ENCODE measurements at regions not wholly inside any gene's neighbourhood (a gene's known extent, or its start where the extent isn't known, plus 50 kb on each side); places are given as distances from the start of the nearest gene placed in this dataset.
A peak's percentile ranks its signal among the peaks of the same experiment; 100 is the strongest.

DNA sequence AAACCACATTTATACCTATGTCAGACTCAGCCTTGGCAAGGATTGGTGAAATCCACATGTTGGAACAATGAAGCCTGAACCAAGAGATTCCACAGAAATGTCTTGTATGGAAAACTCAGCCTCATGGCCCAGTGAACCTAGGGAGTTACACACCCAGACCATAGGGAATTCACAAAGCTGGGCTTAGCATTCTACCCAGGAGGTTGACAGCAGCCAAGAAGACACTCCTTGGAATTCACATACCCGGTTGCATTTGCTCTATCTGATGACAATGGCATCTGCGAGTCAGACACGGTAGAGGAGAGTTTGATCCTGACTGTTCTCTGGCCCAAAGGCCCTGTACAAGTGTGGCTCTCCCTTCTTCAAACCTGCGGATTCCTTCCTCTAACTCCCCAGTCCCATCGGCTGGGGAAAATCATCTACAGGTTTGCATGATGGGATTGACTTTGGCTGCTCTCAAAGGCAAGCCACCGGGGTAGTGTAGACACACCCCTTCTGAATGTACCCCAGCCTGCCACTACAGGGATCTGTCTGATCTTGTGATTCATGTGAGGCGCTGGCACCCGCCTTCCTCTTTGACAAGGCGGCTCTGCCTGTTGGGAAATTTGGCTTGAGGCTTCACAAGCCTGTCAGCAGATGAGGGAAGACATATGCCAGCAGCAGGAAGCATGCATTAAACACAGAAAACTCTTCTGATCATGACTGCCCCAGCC is 297.3 kb upstream of the KAZN start:
- TF ChIP-seq, protein P1, sequence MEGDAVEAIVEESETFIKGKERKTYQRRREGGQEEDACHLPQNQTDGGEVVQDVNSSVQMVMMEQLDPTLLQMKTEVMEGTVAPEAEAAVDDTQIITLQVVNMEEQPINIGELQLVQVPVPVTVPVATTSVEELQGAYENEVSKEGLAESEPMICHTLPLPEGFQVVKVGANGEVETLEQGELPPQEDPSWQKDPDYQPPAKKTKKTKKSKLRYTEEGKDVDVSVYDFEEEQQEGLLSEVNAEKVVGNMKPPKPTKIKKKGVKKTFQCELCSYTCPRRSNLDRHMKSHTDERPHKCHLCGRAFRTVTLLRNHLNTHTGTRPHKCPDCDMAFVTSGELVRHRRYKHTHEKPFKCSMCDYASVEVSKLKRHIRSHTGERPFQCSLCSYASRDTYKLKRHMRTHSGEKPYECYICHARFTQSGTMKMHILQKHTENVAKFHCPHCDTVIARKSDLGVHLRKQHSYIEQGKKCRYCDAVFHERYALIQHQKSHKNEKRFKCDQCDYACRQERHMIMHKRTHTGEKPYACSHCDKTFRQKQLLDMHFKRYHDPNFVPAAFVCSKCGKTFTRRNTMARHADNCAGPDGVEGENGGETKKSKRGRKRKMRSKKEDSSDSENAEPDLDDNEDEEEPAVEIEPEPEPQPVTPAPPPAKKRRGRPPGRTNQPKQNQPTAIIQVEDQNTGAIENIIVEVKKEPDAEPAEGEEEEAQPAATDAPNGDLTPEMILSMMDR (IDR thresholded peaks at IDR 0.05; ENCODE audit: insufficient read depth, low read length, severe bottlenecking): no peak
- Histone ChIP-seq H3K27me3 (ENCODE audit: control insufficient read depth, insufficient read depth, low read length) (no peaks in the 10 kb centered on the region), H3K4me3 (ENCODE audit: low read depth, low read length) (no peak overlapping the region), H3K36me3 (ENCODE audit: control insufficient read depth, insufficient read depth, low read length) (no peaks in the 10 kb centered on the region)
- FAIRE-seq (peak; percentile 13), DNase-seq (ENCODE audit: low read depth) (peak; percentile 65)

DNA sequence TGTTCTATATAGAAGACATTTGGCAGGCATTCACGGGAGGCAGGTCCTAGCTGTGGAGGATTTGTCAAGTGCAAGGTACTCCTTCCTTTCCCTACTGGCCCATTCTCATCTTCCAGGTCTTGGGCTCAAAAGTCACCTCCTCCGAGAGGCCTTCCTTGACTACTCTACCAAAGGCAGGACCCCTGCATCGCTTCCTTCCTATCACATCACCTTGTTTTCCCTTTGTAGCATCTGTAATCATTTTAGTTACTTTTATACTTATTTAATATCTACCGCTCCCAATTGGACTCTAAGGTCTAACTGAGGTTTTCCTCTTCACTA is 296.8 kb upstream of the KAZN start:
- no peaks in the 10 kb centered on the region for H3K36me3 ChIP-seq (ENCODE audit: control insufficient read depth, insufficient read depth, low read length)
- FAIRE-seq: no peak
- DNase-seq (ENCODE audit: low read depth): no peak
- TF ChIP-seq, protein P1 (IDR thresholded peaks at IDR 0.05; ENCODE audit: insufficient read depth, low read length, severe bottlenecking): no peak
- H3K27me3 ChIP-seq (ENCODE audit: control insufficient read depth, insufficient read depth, low read length): no peaks in the 10 kb centered on the region
- no peak overlapping the region for H3K4me3 ChIP-seq (ENCODE audit: low read depth, low read length)

DNA sequence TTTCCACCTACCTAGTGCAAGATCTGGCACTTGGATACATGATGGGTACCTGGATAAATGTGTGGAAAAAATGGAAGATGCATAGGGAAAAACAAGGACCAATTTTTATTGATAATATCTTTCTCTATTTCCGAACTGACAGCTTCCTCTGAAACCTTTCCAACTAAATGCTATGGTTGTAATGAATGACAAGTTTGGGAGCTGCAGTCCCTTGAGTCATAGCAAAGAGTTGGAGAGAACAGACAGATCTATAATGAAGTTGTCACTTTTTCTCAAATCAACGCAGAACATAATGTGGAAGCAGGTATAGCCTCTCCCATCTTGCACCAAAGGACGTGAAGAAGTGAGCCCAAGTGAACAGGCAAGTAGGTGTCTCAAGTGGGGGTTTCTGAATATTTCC is 296.5 kb upstream of the KAZN start:
- FAIRE-seq (no peak), DNase-seq (ENCODE audit: low read depth) (no peak)
- H3K27me3 ChIP-seq (ENCODE audit: control insufficient read depth, insufficient read depth, low read length): no peaks in the 10 kb centered on the region
- TF ChIP-seq, protein P1 (IDR thresholded peaks at IDR 0.05; ENCODE audit: insufficient read depth, low read length, severe bottlenecking): no peak
- H3K4me3 ChIP-seq (ENCODE audit: low read depth, low read length): no peak overlapping the region
- no peaks in the 10 kb centered on the region for H3K36me3 ChIP-seq (ENCODE audit: control insufficient read depth, insufficient read depth, low read length)

DNA sequence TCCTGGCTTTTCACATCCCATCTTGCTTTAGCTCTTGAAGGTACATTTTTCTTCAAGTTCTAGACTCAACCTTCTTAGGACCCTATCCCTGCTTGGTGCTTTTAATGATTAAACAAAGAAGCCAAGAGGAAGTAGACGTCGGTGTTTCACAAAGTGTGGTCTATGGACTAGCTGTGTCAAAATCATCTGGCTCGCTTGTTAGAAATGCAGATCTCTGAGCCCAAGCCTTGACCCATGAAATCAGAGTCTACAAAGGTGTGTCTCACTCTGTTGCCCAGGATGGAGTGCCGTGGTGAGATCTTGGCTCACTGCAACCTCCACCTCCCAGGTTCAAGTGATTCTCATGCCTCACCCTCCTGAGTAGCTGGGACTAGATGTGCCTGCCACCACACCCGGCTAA is 295.5 kb upstream of the KAZN start:
- FAIRE-seq: no peak
- TF ChIP-seq, protein P1 (IDR thresholded peaks at IDR 0.05; ENCODE audit: insufficient read depth, low read length, severe bottlenecking): no peak
- H3K27me3 ChIP-seq (ENCODE audit: control insufficient read depth, insufficient read depth, low read length): no peaks in the 10 kb centered on the region
- H3K4me3 ChIP-seq (ENCODE audit: low read depth, low read length): no peak overlapping the region
- DNase-seq (ENCODE audit: low read depth): no peak
- no peaks in the 10 kb centered on the region for H3K36me3 ChIP-seq (ENCODE audit: control insufficient read depth, insufficient read depth, low read length)

DNA sequence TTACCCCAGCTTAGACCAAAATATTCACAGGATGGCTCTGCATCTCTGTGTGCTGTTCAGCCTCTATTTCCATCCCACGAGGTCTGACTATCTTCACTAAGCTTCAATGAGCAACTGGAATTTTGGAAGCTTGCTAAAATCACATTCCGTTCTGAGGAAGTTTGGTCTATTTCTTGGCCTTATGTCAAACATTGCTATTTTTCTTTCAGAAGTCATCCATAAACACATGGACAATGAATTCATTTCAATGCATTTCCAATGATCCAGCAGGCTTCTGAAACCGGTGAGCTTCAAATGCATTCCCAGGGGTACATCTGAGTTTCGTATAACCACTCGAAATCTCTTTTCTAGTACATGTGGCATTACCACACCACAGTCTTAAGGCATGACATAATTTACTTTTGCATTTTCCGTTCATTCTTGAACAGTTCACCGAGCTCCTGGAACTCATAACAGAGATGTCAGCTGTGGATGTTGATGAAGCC is 294.1 kb upstream of the KAZN start:
- Histone ChIP-seq H3K36me3 (ENCODE audit: control insufficient read depth, insufficient read depth, low read length) (no peaks in the 10 kb centered on the region), H3K4me3 (ENCODE audit: low read depth, low read length) (no peak overlapping the region), H3K27me3 (ENCODE audit: control insufficient read depth, insufficient read depth, low read length) (no peaks in the 10 kb centered on the region)
- DNase-seq (ENCODE audit: low read depth): no peak
- TF ChIP-seq, protein P1 (IDR thresholded peaks at IDR 0.05; ENCODE audit: insufficient read depth, low read length, severe bottlenecking): no peak
- peak; percentile 90 for FAIRE-seq

DNA sequence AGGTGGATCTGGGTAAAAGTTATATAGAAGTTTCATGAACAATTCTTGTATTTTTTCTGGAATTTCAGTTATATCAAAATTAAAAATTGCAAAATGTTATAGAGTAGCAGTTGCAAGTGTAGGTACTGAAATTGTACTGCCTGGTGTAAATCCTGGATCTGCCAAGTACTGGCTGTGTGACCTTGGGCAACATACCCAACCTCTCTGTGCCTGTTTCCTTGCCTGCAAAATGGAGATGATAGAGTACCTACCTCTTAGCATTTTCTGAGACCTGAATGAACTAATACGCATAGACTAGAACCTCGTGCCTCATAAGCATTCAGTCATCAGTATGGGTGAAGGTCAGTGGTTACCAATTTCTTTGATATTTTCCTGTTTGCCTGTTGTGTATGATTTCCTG is 290.0 kb upstream of the KAZN start:
- DNase-seq (ENCODE audit: low read depth) (no peak), FAIRE-seq (no peak)
- Histone ChIP-seq H3K4me3 (ENCODE audit: low read depth, low read length) (no peak overlapping the region), H3K36me3 (ENCODE audit: control insufficient read depth, insufficient read depth, low read length) (no peaks in the 10 kb centered on the region), H3K27me3 (ENCODE audit: control insufficient read depth, insufficient read depth, low read length) (no peaks in the 10 kb centered on the region)
- TF ChIP-seq, protein P1 (IDR thresholded peaks at IDR 0.05; ENCODE audit: insufficient read depth, low read length, severe bottlenecking): no peak

Data from bronchial epithelial cell (primary cell).